ENCODE measurements at regions not wholly inside any gene's neighbourhood (a gene's known extent, or its start where the extent isn't known, plus 50 kb on each side); places are given as distances from the start of the nearest gene placed in this dataset.
"Not testable (repeated sequence)": the region's sequence is repeated elsewhere in the genome, so short reads cannot be mapped to it uniquely, and the experiment has no call there.

- no peak for DNase-seq (ENCODE audit: low read depth)
- H3K4me3 ChIP-seq (ENCODE audit: low read depth, low read length): no peak overlapping the region
- TF ChIP-seq CTCF (IDR thresholded peaks at IDR 0.05; ENCODE audit: insufficient read depth, low read length): no peak
Measured at GRCh38 chr1:101121975-101122374, 96.4 kb upstream of the DPH5 start.

GRCh38 chr1:101121504-101121903 lies 95.9 kb upstream of the DPH5 start:
- H3K4me3 ChIP-seq (ENCODE audit: low read depth, low read length): no peak overlapping the region
- TF ChIP-seq CTCF (IDR thresholded peaks at IDR 0.05; ENCODE audit: insufficient read depth, low read length): no peak
- DNase-seq (ENCODE audit: low read depth): no peak

GRCh38 chr1:101120868-101121267 lies 95.3 kb upstream of the DPH5 start:
- no peak for DNase-seq (ENCODE audit: low read depth)
- H3K4me3 ChIP-seq (ENCODE audit: low read depth, low read length): no peak overlapping the region
- TF ChIP-seq CTCF (IDR thresholded peaks at IDR 0.05; ENCODE audit: insufficient read depth, low read length): no peak

- H3K4me3 ChIP-seq (ENCODE audit: low read depth, low read length): no peak overlapping the region
- DNase-seq (ENCODE audit: low read depth): no peak
- no peak for TF ChIP-seq CTCF (IDR thresholded peaks at IDR 0.05; ENCODE audit: insufficient read depth, low read length)
Measured at GRCh38 chr1:101119289-101119688, 93.7 kb upstream of the DPH5 start.

GRCh38 chr1:101116006-101116405 lies 90.4 kb upstream of the DPH5 start:
- no peak for TF ChIP-seq CTCF (IDR thresholded peaks at IDR 0.05; ENCODE audit: insufficient read depth, low read length)
- H3K4me3 ChIP-seq (ENCODE audit: low read depth, low read length): no peak overlapping the region
- DNase-seq (ENCODE audit: low read depth): no peak

- TF ChIP-seq CTCF (IDR thresholded peaks at IDR 0.05; ENCODE audit: insufficient read depth, low read length): no peak
- H3K4me3 ChIP-seq (ENCODE audit: low read depth, low read length): no peak overlapping the region
- no peak for DNase-seq (ENCODE audit: low read depth)
Measured at GRCh38 chr1:101115112-101115511, 89.5 kb upstream of the DPH5 start.

- H3K4me3 ChIP-seq (ENCODE audit: low read depth, low read length); DNase-seq (ENCODE audit: low read depth): not testable (repeated sequence)
Measured at GRCh38 chr1:101114128-101114527, 88.5 kb upstream of the DPH5 start.
